ENCODE measurements at regions not wholly inside any gene's neighbourhood (a gene's known extent, or its start where the extent isn't known, plus 50 kb on each side); places are given as distances from the start of the nearest gene placed in this dataset.

DNA sequence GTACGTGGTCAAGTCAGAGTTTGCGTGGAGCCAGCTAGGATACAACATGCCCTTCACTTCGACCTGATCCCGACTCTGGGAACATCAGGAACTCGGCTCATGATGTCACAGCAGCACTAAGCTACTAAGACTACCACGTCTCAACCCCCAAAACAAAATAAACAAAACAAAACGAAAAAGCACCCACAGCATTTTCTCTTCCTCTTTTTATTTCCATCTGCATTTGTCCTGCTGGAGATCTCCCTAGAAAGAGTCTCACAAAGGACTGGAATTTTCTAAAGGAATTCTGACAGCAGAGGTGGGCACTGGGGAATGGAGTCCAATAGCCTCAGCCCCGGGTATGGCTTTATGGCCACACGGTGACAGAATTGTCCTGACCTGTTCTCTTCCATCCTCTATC is 196.6 kb downstream of the SALL1 start:
- intact Hi-C loops (cut with DNase I): no loop called here
- no peak overlapping the region for H3K4me3 ChIP-seq
- H3K9me3 ChIP-seq (replicated peaks in 1 of 3): no peaks in the 10 kb centered on the region
- no peaks in the 10 kb centered on the region for H3K27me3 ChIP-seq
- H3K4me1 ChIP-seq (replicated peaks in 1 of 2): no peaks in the 10 kb centered on the region
- H3K27ac ChIP-seq: no peak overlapping the region
- no peaks in the 10 kb centered on the region for H3K36me3 ChIP-seq (replicated peaks in 1 of 2)
- 53 to 66% (median 61%) methylated on average over 9 of the region's 9 CpGs for WGBS, 4 donors
- no peak for TF ChIP-seq POLR2A (IDR thresholded peaks at IDR 0.05)
- TF ChIP-seq, protein P1, sequence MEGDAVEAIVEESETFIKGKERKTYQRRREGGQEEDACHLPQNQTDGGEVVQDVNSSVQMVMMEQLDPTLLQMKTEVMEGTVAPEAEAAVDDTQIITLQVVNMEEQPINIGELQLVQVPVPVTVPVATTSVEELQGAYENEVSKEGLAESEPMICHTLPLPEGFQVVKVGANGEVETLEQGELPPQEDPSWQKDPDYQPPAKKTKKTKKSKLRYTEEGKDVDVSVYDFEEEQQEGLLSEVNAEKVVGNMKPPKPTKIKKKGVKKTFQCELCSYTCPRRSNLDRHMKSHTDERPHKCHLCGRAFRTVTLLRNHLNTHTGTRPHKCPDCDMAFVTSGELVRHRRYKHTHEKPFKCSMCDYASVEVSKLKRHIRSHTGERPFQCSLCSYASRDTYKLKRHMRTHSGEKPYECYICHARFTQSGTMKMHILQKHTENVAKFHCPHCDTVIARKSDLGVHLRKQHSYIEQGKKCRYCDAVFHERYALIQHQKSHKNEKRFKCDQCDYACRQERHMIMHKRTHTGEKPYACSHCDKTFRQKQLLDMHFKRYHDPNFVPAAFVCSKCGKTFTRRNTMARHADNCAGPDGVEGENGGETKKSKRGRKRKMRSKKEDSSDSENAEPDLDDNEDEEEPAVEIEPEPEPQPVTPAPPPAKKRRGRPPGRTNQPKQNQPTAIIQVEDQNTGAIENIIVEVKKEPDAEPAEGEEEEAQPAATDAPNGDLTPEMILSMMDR (IDR thresholded peaks at IDR 0.05): no peak
- DNase-seq: no peak

- WGBS, 4 donors: 65 to 83% (median 73%) methylated on average over 2 of the region's 2 CpGs
- intact Hi-C loops (cut with DNase I): no loop called here
- no peak overlapping the region for H3K4me3 ChIP-seq
- H3K27me3 ChIP-seq: no peaks in the 10 kb centered on the region
- no peak for TF ChIP-seq POLR2A (IDR thresholded peaks at IDR 0.05)
- TF ChIP-seq, protein P1 (IDR thresholded peaks at IDR 0.05): no peak
- H3K36me3 ChIP-seq (replicated peaks in 1 of 2): no peaks in the 10 kb centered on the region
- no peaks in the 10 kb centered on the region for H3K4me1 ChIP-seq (replicated peaks in 1 of 2)
- H3K9me3 ChIP-seq (replicated peaks in 1 of 3): no peaks in the 10 kb centered on the region
- no peak overlapping the region for H3K27ac ChIP-seq
- DNase-seq: no peak
Observed at GRCh38 chr16:50953290-50953689, 197.8 kb downstream of the SALL1 start.

DNA sequence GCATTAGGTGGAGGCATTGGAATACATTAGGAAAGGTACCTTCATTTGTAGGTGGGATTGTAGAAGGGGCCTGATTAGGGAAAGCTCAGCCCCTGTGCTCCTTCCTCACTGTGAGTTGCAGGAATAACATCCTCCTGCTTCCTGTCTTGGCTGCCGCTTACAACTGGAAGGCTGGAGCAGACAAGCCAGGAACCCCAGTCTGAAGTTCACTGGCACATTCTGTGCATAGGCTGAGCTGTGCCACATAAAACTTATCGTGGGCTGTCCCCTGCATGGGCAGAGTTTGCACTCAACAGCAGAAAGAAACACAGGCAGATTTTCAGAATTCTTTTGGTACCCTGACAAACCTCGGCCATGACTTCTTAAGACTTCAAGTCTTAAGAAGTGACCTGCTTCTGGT is 200.1 kb downstream of the SALL1 start:
- Histone ChIP-seq H3K4me1 (replicated peaks in 1 of 2) (no peaks in the 10 kb centered on the region), H3K27ac (no peak overlapping the region), H3K36me3 (replicated peaks in 1 of 2) (no peaks in the 10 kb centered on the region), H3K4me3 (no peak overlapping the region), H3K9me3 (replicated peaks in 1 of 3) (no peaks in the 10 kb centered on the region), H3K27me3 (no peaks in the 10 kb centered on the region)
- TF ChIP-seq, protein P1 (IDR thresholded peaks at IDR 0.05): no peak
- TF ChIP-seq POLR2A (IDR thresholded peaks at IDR 0.05): no peak
- 53 to 66% (median 56%) methylated on average over 3 of the region's 3 CpGs for WGBS, 4 donors
- intact Hi-C loops (cut with DNase I): no loop called here
- no peak for DNase-seq

DNA sequence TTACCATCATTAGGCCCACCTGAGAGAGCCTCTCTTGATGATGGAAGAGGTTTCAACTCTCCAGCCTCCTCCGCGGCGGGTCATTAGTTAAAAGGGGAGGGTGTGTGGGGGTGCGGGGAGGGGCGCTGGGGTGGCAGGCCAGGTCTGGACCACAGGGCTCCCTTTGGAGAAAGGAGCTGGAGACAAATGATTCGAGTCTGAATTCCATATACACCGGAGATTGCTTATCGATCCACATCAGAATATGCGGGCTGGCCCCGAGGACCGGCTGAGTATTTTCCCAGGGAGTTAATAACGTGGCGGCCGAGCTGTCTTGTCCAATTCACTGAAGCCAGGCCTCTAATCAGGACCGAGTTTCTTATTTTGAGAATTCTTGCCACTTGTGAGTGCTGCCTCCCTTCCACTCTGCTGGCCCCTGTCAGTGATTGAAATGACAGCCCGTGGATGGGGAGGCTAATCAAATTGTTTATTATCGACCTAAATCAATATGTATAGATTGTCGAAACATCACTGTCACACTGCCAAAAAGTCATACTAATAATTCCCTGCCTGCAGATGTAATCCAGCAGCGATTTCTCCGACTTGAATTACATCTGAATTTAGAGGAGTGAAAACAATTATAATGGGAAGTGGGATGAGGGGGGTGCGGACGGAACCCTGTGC is 202.7 kb downstream of the SALL1 start:
- TF ChIP-seq, protein P1 (IDR thresholded peaks at IDR 0.05): no peak
- H3K9me3 ChIP-seq (replicated peaks in 1 of 3): no peaks in the 10 kb centered on the region
- DNase-seq: no peak
- no peak overlapping the region for H3K4me3 ChIP-seq
- no peak overlapping the region for H3K27ac ChIP-seq
- H3K27me3 ChIP-seq: no peaks in the 10 kb centered on the region
- intact Hi-C loops (cut with DNase I): no loop called here
- H3K4me1 ChIP-seq (replicated peaks in 1 of 2): no peaks in the 10 kb centered on the region
- 69 to 74% (median 72%) methylated on average over 21 to 22 of the region's 22 CpGs for WGBS, 4 donors
- no peaks in the 10 kb centered on the region for H3K36me3 ChIP-seq (replicated peaks in 1 of 2)

Data from adrenal gland (tissue), 9 donors.